HepG2 (cell line): ENCODE measurements at regions not wholly inside any gene's neighbourhood (a gene's known extent, or its start where the extent isn't known, plus 50 kb on each side); places are given as distances from the start of the nearest gene placed in this dataset.

Source experiments
- ATAC-seq: fragments of 200-7000 bp; cut with Tn5 transposase; 3 replicates; pipeline ENCODE4 v1.9.1; 2020; ENCODE audit warnings: mild to moderate bottlenecking, moderate library complexity
- BruUV-seq: library from RNA; stranded (reverse); fragments of 400-500 nt; replicated peaks from 2 replicates; lab custom pipeline; 2021; lab: Mats Ljungman, UMichigan
- CTCF ChIA-PET: fragments of 300-600 bp; formaldehyde crosslinking; extraction: SDS; loops from one replicate; lab custom pipeline; 2021; ENCODE audit warnings: low total read pairs, inconsistent platforms, low intra/inter-chr PET ratio; lab: Yijun Ruan, JAX
- POLR2A ChIA-PET: fragments of 350-600 bp; sonication (Branson Sonifier 250); formaldehyde crosslinking; loops from one replicate; lab custom pipeline; 2020; ENCODE audit warnings: antibody characterized with exemption, inconsistent platforms; lab: Yijun Ruan, JAX
- DNase-seq: peaks from one replicate; pipeline ENCODE4 v3.0.0-alpha.2; 2015; ENCODE audit warnings: low spot score
- FAIRE-seq: peaks from 3 replicates; lab custom pipeline; 2011; peaks lifted over from hg19 to GRCh38; lab: Jason Lieb, UNC
- H2AFZ ChIP-seq: one replicate; pipeline ENCODE4 v1.6.1; 2011; ENCODE audit warnings: low read length, inconsistent platforms
- H3K27ac ChIP-seq: fragments of 300-600 bp; 3 replicates; pipeline ENCODE4 v1.8.0; 2011; ENCODE audit warnings: mixed run types, mild to moderate bottlenecking, mixed read lengths, low read length, inconsistent platforms; ENCODE audit not compliant: insufficient read depth; ENCODE audit errors: extremely low read length
- H3K27me3 ChIP-seq, 2 experiments: fragments of 200-600 bp in 1 of 2; 2 replicates in 1 of 2; 3 replicates in 1 of 2; pipeline versions ENCODE4 v1.6.0 to v1.8.0; 2011; ENCODE audit warnings: low read length in 2 of 2, mild to moderate bottlenecking in 2 of 2, moderate library complexity in 2 of 2, inconsistent platforms in 1 of 2; ENCODE audit not compliant: insufficient read depth in 2 of 2, control insufficient read depth in 1 of 2
- H3K36me3 ChIP-seq, 2 experiments: fragments of 200-600 bp in 1 of 2; replicated peaks in 1 of 2; 2 replicates in 1 of 2; 3 replicates in 1 of 2; pipeline versions ENCODE4 v1.5.1 to v1.8.0; 2011; ENCODE audit warnings: low read length in 2 of 2, inconsistent platforms in 1 of 2; ENCODE audit not compliant: insufficient read depth in 2 of 2, control insufficient read depth in 1 of 2
- H3K4me1 ChIP-seq: 2 replicates; pipeline ENCODE4 v1.5.1; 2012; ENCODE audit warnings: low read length, inconsistent platforms; ENCODE audit not compliant: insufficient read depth
- H3K4me2 ChIP-seq: 2 replicates; pipeline ENCODE4 v1.6.0; 2011; ENCODE audit warnings: low read depth, low read length, inconsistent platforms
- H3K4me3 ChIP-seq, 3 experiments: fragments of 200-600 bp in 1 of 3; sonication (generic), shearing (Covaris generic) in 1 of 3; replicated peaks in 1 of 3; 2 replicates each; pipeline ENCODE4 v1.5.1; 2011 to 2016; ENCODE audit warnings: low read length in 3 of 3, inconsistent platforms in 2 of 3, low read depth in 2 of 3, mild to moderate bottlenecking in 2 of 3, control low read depth in 1 of 3, mixed read lengths in 1 of 3; ENCODE audit not compliant: insufficient read depth in 1 of 3
- H3K79me2 ChIP-seq: one replicate; pipeline ENCODE4 v1.6.1; 2011; ENCODE audit warnings: low read length, inconsistent platforms; ENCODE audit not compliant: insufficient read depth
- H3K9ac ChIP-seq: 2 replicates; pipeline ENCODE4 v1.6.0; 2011; ENCODE audit warnings: mild to moderate bottlenecking, low read depth, low read length, inconsistent platforms; ENCODE audit not compliant: insufficient read depth
- H3K9me3 ChIP-seq: 2 replicates; pipeline ENCODE4 v1.5.1; 2012; ENCODE audit warnings: mild to moderate bottlenecking, low read length
- H4K20me1 ChIP-seq: 2 replicates; pipeline ENCODE4 v1.6.0; 2011; ENCODE audit warnings: inconsistent platforms, mild to moderate bottlenecking, low read length, moderate library complexity; ENCODE audit not compliant: insufficient read depth
- ASH2L ChIP-seq: fragments of 300-600, 200-600 bp; sonication (generic); IDR thresholded peaks from 2 replicates; pipeline ENCODE4 v1.7.0; 2017; ENCODE audit warnings: low read depth, mild to moderate bottlenecking, moderate library complexity, mixed read lengths, low read length; ENCODE audit not compliant: insufficient read length
- ATM ChIP-seq: fragments of 450-650 bp; IDR thresholded peaks from 2 replicates; pipeline ENCODE4 v1.7.1; 2017; ENCODE audit warnings: mild to moderate bottlenecking, borderline replicate concordance
- FIP1L1 ChIP-seq: fragments of 200-400 bp; formaldehyde crosslinking; IDR thresholded peaks from 2 replicates; pipeline ENCODE4 v1.6.1; 2018; ENCODE audit warnings: low read depth, mild to moderate bottlenecking, low read length, moderate library complexity, borderline replicate concordance; ENCODE audit not compliant: insufficient read depth
- FOXO4 ChIP-seq: sonication (generic); formaldehyde crosslinking; conservative IDR thresholded peaks from 2 replicates; pipeline ENCODE4 v1.8.1; 2023; ENCODE audit warnings: missing genetic modification reagents
- GABPB1 ChIP-seq: IDR thresholded peaks from 2 replicates; pipeline ENCODE4 v1.6.1; 2016; ENCODE audit warnings: mild to moderate bottlenecking, missing genetic modification reagents, moderate library complexity, missing compliant biosample characterization
- HNRNPLL ChIP-seq: fragments of 200-400 bp; formaldehyde crosslinking; IDR thresholded peaks from 2 replicates; pipeline ENCODE4 v1.6.1; 2017; ENCODE audit warnings: mild to moderate bottlenecking, low read depth, low read length; ENCODE audit not compliant: poor library complexity, severe bottlenecking
- KAT7 ChIP-seq: IDR thresholded peaks from 2 replicates; pipeline ENCODE4 v1.6.1; 2018; ENCODE audit warnings: borderline replicate concordance, missing compliant biosample characterization
- KDM5A ChIP-seq: fragments of 200-600 bp; sonication (generic); IDR thresholded peaks from 2 replicates; pipeline ENCODE4 v1.7.0; 2018; ENCODE audit warnings: antibody characterized with exemption, mild to moderate bottlenecking, low read length, borderline replicate concordance
- NBN ChIP-seq: fragments of 450-650 bp; conservative IDR thresholded peaks from 2 replicates; pipeline ENCODE4 v1.6.1; 2017
- NFIC ChIP-seq: IDR thresholded peaks from 2 replicates; pipeline ENCODE4 v1.6.1; 2012; ENCODE audit warnings: mild to moderate bottlenecking, low read length, inconsistent platforms
- PAX8 ChIP-seq: sonication (generic); formaldehyde crosslinking; IDR thresholded peaks from 2 replicates; pipeline ENCODE4 v1.8.0; 2022; ENCODE audit warnings: mild to moderate bottlenecking, missing genetic modification reagents, borderline replicate concordance
- SALL1 ChIP-seq: sonication (generic); formaldehyde crosslinking; IDR thresholded peaks from 2 replicates; pipeline ENCODE4 v1.8.0; 2022; ENCODE audit warnings: mild to moderate bottlenecking, missing genetic modification reagents
- SRF ChIP-seq: IDR thresholded peaks from 2 replicates; pipeline ENCODE4 v1.6.1; 2011; ENCODE audit warnings: mild to moderate bottlenecking, low read depth, low read length, moderate library complexity
- ZC3H13 ChIP-seq: sonication (generic); formaldehyde crosslinking; IDR thresholded peaks from 2 replicates; pipeline ENCODE4 v1.8.1; 2023; ENCODE audit warnings: mild to moderate bottlenecking, missing genetic modification reagents, moderate library complexity
- ZFP62 ChIP-seq: sonication (generic); formaldehyde crosslinking; IDR thresholded peaks from 2 replicates; pipeline ENCODE4 v1.4.0; 2020; ENCODE audit warnings: missing genetic modification reagents
- ZMYM4 ChIP-seq: sonication (generic); formaldehyde crosslinking; IDR thresholded peaks from 2 replicates; pipeline ENCODE4 v1.8.1; 2023; ENCODE audit warnings: mild to moderate bottlenecking, missing genetic modification reagents
- ZNF235 ChIP-seq: sonication (generic); formaldehyde crosslinking; IDR thresholded peaks from 2 replicates; pipeline ENCODE4 v1.8.1; 2023; ENCODE audit warnings: mild to moderate bottlenecking, missing genetic modification reagents, borderline replicate concordance
- ZNF552 ChIP-seq: sonication (generic); formaldehyde crosslinking; IDR thresholded peaks from 2 replicates; pipeline ENCODE4 v1.9.0; 2022; ENCODE audit warnings: missing genetic modification reagents, mild to moderate bottlenecking, borderline replicate concordance
- ZNF879 ChIP-seq: sonication (generic); formaldehyde crosslinking; IDR thresholded peaks from 2 replicates; pipeline ENCODE4 v1.8.1; 2023; ENCODE audit warnings: missing genetic modification reagents
- WGBS: methylation state at CpG from one replicate; pipeline ENCODE4 v1.1.6; 2017; ENCODE audit warnings: low lambda C conversion rate; 5-methylcytosine and 5-hydroxymethylcytosine counted together
- in situ Hi-C: cut with HindIII; loops from 2 replicates; pipeline ENCODE4 v1.10.0; 2017; ENCODE audit warnings: low pct_unique_long_range_greater_than_20kb; ENCODE audit not compliant: extremely low pct_ligation_motif_present
- intact Hi-C: fragments of 100-400 bp; cut with micrococcal nuclease; formaldehyde crosslinking; loops from one replicate; pipeline ENCODE4 v1.10.0; 2022; ENCODE audit not compliant: unreplicated experiment
- TF ChIP-seq, protein P1 (sequence below): IDR thresholded peaks from 2 replicates; pipeline ENCODE4 v1.6.1; 2016; ENCODE audit warnings: mild to moderate bottlenecking, missing biosample characterization, missing genetic modification reagents

DNA sequence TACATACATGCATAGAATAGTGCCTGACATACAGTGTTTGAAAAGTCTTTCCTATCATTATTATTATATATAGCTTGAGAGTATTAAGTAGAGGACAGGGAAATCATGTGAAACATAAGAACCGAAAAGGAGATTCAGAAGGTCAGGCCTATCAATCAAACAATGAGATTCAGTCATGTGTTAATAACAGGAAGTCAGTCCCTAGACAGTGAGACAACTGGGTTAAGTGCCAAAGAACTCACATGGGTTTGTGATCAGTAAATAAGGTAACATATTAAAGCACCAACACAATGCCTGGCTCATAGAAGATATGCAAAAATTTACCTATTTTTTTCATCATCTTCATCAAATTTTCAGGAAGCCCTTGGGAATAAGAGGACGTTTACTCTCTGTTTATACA lies 174.3 kb upstream of the FAT3 start:
- H3K4me1 ChIP-seq: no peaks in the 10 kb centered on the region
- ChIA-PET CTCF (no interaction called here), POLR2A (no interaction called here)
- no peak for ATAC-seq
- no peak overlapping the region for H3K27ac ChIP-seq
- no TSS peak for BruUV-seq
- intact Hi-C loops (no loop called here), in situ Hi-C loops (no loop called here)
- H4K20me1 ChIP-seq: no peaks in the 10 kb centered on the region
- peaks cover 9% of the 10 kb centered on the region for H3K9me3 ChIP-seq
- DNase-seq: no peak
- H3K79me2 ChIP-seq: no peaks in the 10 kb centered on the region
- no peak overlapping the region for H3K4me2 ChIP-seq
- no peaks in the 10 kb centered on the region for H3K27me3 ChIP-seq
- no peak for TF ChIP-seq ASH2L
- TF ChIP-seq GABPB1 (CRISPR knock-in tag): no peak
- TF ChIP-seq FIP1L1: no peak
- no peak for TF ChIP-seq SALL1 (CRISPR knock-in tag)
- TF ChIP-seq ZFP62 (CRISPR knock-in tag): no peak
- TF ChIP-seq NBN: no peak
- TF ChIP-seq, protein P1, sequence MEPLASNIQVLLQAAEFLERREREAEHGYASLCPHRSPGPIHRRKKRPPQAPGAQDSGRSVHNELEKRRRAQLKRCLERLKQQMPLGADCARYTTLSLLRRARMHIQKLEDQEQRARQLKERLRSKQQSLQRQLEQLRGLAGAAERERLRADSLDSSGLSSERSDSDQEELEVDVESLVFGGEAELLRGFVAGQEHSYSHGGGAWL (CRISPR knock-in tag): no peak
- TF ChIP-seq HNRNPLL: no peak
- TF ChIP-seq ZNF552 (CRISPR knock-in tag): no peak
- TF ChIP-seq PAX8: no peak
- no peak for TF ChIP-seq ZMYM4
- TF ChIP-seq FOXO4 (CRISPR knock-in tag): no peak
- TF ChIP-seq NFIC: no peak
- no peak for TF ChIP-seq SRF
- TF ChIP-seq ZNF879 (CRISPR knock-in tag): no peak
- no peak for TF ChIP-seq KAT7 (CRISPR knock-in tag)
- TF ChIP-seq KDM5A: no peak
- TF ChIP-seq ATM: no peak
- no peak for TF ChIP-seq ZC3H13 (CRISPR knock-in tag)
- no peak for TF ChIP-seq ZNF235
- no peak overlapping the region for H3K9ac ChIP-seq
- no peaks in the 10 kb centered on the region for H3K36me3 ChIP-seq
- FAIRE-seq: no peak
- WGBS: 0% methylated on average over 2 of the region's 2 CpGs
- H2AFZ ChIP-seq: no peak overlapping the region
- H3K4me3 ChIP-seq: no peak overlapping the region
